ENCODE measurements at regions not wholly inside any gene's neighbourhood (a gene's known extent, or its start where the extent isn't known, plus 50 kb on each side); places are given as distances from the start of the nearest gene placed in this dataset.
"Not testable (repeated sequence)": the region's sequence is repeated elsewhere in the genome, so short reads cannot be mapped to it uniquely, and the experiment has no call there.

- DNase-seq, result no peak
Measured at GRCh38 chr11:29153078-29153477, 863.8 kb downstream of the KCNA4 start.

DNA sequence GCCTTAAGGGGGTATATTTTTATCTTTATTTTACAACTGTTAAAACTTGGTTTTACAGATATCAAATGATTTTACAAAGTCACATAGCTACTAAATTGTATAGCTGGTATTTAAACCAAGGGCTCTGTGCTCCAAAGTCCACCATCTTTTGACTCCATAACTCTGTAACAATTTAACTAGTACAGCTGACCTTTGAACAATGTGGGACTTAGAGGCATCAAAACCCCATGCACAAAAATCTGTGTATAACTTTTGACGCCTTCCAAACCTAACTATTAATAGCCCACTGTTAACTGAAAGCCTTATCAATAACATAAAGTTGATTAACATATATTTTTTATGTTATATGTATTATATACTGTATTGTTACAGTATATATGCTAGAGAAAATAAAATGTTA is 874.3 kb downstream of the KCNA4 start:
- not testable (repeated sequence) for DNase-seq

DNA sequence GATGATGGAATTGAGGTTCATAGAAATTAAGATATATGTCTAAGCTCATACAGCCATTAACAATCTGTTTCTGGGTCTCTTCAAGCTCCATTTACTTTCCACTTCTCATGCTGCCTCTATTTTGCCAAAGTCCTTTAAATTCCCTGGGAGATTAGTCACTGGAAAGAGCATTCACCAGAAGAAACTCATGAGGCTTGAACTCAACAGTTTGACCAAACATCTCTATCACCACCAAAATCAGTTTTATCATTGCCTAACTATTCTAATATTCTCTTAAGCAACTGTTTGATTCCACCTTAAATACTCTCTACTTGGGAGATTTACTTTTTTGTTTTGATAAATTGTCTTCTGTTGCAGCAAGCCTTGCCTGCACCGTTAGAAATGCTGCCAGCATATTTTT is 881.3 kb downstream of the KCNA4 start:
- DNase-seq, result no peak

DNA sequence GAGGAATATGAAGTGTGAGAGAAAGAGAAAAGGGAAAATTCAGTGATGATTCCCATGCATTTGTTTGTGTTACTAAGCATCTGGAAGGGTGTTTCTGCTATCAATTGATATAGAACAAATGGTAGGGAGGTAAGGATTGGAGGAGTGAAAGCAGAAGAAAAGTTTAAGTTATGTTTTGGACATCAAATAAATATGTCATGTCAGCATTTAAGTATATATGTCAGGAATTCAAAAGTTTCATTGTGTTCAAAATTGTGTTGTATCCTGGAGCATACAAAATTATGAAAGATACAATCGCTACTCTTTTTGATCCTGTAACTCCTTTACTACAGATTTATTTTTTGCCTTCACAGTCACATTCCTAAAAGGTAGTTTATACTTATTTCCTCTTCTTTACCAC is 885.8 kb downstream of the KCNA4 start:
- no peak for DNase-seq

DNA sequence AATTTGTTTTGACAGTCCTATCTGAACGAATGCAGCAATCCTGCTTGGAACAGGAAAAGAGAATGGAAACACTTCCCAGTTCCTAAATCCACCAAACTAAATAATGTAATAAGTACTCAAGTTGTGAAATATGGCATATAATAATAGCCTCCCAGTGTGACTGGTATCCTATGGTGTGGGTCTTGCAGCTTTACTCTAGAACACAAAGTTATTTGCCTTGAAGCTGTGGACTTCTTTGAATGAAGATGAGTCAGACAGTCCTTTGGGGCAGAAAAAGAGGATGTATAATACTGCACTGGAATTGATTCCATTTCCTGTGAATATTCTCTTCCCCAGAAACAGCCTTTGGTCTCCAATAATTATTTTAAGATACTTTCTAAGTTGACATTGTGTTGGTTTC is 887.0 kb downstream of the KCNA4 start:
- DNase-seq, result no peak

DNA sequence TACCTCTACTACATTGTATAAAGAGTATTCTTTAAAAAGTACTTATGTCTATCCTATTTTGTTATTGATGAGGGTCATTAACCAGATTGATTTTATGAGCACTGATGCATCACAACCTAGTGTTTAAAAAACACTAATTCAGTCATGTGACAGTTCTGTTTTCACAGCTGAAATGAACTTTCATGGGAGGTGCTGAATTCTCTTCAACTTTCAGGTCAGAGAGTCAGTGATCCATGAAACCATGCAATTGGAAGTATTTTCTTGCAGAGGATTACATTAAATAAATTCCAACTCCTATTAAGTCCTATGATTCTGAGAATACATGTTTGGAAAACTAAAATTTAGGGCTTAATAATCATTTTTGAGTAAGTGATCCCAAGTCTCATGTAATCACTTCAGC is 889.4 kb downstream of the KCNA4 start:
- no peak for DNase-seq

- no peak for DNase-seq
Measured at GRCh38 chr11:29125606-29126005, 891.2 kb downstream of the KCNA4 start.

DNA sequence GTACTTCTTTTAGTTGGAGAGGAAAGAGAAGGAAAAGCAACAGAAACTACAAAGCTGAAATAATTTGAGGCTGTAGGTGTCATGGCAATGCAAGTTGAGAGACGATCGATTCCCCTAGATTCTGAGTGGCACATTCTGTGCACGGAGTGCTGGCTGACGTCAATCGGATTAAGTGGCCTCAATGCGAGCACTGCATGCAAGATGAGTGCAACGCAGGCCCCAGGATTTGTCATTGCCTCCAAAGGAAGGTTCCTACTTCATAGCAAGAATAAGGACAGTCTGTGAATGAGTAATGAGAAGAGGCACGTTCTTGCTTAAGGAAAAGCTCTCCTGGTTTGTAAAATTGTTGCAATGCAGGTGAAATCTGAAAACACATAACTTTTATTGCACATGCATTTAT is 892.4 kb downstream of the KCNA4 start:
- DNase-seq, result no peak

DNA sequence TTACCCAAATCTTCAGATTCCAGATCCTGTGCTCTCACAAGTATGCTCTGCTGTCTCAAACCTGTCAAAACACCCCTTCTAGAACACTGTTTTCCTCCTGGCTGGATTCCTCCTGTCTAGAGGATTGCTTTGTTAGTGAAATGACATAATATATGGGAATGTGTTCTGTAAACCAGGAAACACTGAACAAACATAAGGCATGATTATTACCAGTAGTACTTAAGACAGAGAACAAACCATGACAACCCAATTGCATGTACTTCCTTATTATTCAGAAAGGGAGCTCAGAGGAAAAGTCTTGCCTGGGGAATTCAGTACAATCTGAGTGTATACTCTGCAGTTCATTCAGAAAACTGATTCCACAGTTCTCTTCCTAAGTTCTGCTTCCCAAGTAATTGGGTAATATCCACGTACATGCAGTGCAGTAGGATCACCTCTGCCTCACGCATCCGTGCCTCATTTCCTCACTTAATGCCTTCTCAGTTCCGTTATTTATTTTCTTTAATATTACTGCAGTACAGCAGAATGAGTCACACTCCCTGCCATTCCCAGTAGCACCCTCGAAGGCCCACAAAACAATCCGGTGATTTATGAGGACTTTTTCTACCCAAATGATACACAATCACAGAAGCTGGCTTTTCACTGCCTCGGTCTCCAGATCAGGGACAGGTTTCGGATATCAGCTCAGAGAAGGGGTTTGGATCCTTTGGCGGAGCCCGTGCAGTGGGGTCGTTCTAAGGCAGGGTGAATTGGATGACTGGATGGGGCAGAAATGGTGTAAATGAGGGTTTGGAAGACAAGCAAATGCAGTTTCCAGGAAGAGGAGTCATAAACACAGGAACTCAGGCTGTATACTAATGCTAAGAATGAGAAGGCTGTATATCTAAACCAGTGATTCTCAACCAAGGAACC is 896.9 kb downstream of the KCNA4 start:
- no peak for DNase-seq

GRCh38 chr11:29119116-29119515 is 897.7 kb downstream of the KCNA4 start:
- DNase-seq, result no peak

- no peak for DNase-seq
Measured at GRCh38 chr11:29100967-29101366, 915.9 kb downstream of the KCNA4 start.

DNA sequence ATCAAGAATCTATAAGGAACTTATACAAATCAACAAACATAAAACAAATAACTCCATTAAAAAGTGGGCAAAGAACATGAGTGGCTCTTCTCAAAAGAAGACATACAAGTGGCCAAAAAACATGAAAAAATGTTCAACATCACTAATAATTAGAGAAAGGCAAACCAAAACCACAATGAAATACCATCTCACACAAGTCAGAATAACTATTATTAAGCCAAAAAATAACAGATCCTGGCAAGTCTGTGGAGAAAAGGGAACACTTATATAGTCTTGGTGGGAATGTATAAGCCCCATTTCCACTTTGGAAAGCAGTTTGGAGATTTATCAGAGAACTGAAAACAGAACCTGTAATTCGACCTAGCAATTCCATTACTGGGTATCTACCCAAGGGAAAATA is 921.0 kb downstream of the KCNA4 start:
- DNase-seq, result no peak

DNA sequence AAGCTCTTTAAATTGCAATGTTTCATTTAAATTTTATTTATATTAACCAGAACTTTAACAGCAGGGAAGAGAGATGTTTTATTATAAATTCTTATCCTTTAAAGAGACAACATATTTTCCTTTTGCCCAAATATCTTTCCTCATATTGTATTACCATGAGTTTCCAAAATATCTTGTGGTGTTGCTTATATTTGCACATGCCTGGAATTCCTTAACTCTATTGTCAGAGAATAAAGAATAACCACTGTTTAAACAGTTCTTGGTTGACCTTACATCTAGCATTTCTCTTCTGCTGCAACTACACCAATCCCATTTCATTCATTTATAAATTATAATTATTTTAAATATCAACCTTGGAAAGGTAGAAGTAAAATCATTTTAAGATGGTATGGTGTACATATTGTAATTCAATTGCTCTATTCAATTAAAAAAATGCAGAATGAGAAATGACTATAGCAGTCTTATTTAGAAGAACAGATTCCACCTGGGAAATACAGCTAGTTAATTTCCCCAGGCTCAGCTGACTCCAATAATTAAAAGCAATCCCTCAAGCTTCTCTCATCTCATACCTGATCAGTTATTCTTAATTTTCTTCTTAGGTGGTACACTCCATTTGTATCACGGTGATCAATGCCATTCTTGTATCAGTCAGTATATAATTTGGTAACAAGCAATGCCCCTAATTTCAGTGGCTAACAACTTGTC is 923.3 kb downstream of the KCNA4 start:
- no peak for DNase-seq

GRCh38 chr11:29087200-29087812 is 929.5 kb downstream of the KCNA4 start:
- no peak for DNase-seq

GRCh38 chr11:29075726-29076125 is 941.1 kb downstream of the KCNA4 start:
- DNase-seq, result no peak

DNA sequence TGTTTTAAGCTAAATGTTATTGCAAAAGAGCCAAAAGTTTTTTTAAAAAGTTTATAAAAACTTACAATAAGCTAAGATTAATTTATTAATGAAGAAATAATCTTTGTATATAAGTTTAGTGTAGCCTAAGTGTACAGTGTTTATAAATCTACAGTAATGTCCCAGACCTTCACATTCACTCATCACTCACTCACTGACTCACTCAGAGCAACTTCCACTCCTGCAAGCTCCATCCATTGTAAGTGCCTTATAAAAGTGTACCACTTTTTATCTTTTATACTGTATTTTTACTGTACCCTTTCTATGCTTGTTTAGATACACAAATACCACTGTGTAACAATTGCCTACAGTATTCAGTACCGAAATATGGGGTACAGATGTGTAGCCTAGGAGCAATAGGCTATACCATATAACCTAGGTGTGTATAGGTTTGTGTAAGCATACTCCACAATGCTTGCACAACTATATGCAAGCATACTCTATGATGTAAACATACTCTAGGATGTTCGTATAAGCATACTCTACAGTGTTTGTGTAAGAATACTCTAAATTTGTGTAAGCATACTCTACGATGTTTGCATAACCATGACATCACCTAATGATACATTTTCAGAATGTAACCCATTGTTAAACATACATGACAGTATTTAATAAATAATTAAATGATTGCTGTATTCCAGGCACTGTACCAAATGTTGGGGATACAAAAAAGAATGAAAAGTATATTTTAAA is 953.0 kb downstream of the KCNA4 start:
- DNase-seq, result no peak

DNA sequence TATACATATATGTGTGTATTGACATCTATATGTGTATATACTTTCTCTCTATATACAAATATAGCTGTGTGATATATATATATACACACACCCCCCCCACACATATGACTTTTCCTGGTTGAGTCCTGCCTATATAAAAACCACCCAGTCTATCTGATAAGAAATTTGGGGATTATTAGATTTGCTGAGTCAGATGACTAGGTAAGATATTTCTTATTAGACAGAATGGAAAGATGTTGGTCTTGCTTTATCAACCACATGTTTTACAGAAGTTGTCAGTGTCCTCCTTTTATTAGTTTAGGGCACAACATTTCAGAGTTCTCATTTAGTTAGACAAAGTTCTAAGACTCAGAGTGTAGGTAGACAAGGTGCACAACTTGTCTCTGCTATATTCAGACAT is 953.3 kb downstream of the METTL15 start:
- no peak for DNase-seq

GRCh38 chr11:29056487-29056886 is 948.3 kb downstream of the METTL15 start:
- DNase-seq, result not testable (repeated sequence)

DNA sequence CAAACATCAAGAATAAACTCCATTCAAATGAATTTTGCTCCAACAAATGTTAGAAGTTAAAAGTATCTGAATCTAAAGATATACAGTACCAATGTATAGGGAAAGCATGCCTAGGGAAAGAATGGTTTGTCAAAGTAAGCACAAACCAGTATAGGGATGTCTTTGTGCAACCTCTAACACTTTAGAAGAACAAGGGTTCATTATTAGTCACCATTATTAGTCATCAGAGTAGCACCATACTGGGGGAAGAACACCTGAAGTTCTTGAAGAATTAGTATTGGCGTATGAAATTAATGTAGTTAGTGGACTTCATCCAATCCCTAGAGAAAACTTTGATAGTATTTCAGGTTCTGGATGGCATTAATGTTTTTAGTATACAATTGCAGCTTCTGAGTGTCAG is 943.7 kb downstream of the METTL15 start:
- DNase-seq, result no peak

DNA sequence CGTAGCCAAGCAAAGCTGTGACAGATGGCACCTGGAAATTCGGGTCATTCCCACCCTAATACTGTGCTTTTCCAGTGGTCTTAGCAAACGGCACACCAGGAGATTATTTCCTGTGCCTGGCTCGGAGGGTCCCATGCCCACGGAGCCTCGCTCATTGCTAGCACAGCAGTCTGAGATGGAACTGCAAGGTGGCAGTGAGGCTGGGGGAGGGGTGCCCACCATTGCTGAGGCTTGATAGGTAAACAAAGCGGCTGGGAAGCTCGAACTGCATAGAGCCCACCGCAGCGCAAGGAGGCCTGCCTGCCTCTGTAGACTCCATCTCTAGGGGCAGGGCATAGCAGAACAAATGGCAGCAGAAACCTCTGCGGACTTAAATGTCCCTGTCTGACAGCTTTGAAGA is 942.8 kb downstream of the METTL15 start:
- DNase-seq, result not testable (repeated sequence)

GRCh38 chr11:29040489-29040888 is 932.3 kb downstream of the METTL15 start:
- DNase-seq, result no peak

- DNase-seq, result no peak
Measured at GRCh38 chr11:29032384-29033149, 924.4 kb downstream of the METTL15 start.
